ENCODE measurements at regions not wholly inside any gene's neighbourhood (a gene's known extent, or its start where the extent isn't known, plus 50 kb on each side); places are given as distances from the start of the nearest gene placed in this dataset.

DNA sequence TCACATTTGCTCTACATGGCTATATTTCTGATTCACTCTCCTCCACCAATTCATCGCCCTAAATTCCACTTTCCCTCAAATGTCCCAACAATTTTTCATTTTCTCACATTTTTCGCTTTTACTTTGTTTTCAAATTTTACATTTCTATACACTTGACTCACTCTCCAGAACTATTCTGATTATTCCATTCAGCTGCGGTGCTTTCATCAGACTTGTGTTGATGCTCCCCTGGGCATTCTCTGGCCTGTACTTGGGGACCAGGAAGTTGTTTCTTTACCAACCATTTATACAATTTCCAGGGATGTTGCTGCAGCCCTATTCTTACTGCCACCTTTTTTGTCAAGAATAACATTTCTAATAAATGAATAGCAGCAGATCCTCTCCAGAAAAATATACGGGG, 444.8 kb downstream of the MAFB start:
- TF ChIP-seq, protein P1, sequence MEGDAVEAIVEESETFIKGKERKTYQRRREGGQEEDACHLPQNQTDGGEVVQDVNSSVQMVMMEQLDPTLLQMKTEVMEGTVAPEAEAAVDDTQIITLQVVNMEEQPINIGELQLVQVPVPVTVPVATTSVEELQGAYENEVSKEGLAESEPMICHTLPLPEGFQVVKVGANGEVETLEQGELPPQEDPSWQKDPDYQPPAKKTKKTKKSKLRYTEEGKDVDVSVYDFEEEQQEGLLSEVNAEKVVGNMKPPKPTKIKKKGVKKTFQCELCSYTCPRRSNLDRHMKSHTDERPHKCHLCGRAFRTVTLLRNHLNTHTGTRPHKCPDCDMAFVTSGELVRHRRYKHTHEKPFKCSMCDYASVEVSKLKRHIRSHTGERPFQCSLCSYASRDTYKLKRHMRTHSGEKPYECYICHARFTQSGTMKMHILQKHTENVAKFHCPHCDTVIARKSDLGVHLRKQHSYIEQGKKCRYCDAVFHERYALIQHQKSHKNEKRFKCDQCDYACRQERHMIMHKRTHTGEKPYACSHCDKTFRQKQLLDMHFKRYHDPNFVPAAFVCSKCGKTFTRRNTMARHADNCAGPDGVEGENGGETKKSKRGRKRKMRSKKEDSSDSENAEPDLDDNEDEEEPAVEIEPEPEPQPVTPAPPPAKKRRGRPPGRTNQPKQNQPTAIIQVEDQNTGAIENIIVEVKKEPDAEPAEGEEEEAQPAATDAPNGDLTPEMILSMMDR (IDR thresholded peaks at IDR 0.05) = no peak
- TF ChIP-seq POLR2A (IDR thresholded peaks at IDR 0.05) (no peak), POLR2AphosphoS5 (IDR thresholded peaks at IDR 0.05) (no peak)
